NB4 (cell line): ENCODE measurements at regions not wholly inside any gene's neighbourhood (a gene's known extent, or its start where the extent isn't known, plus 50 kb on each side); places are given as distances from the start of the nearest gene placed in this dataset.

Source experiments
- CTCF ChIP-seq: IDR thresholded peaks from one replicate; pipeline ENCODE4 v1.5.1; 2012; ENCODE audit warnings: low read depth, low read length
- MYC ChIP-seq: IDR thresholded peaks from 2 replicates; pipeline ENCODE4 v1.6.1; 2011; ENCODE audit warnings: low read depth, low read length
- POLR2A ChIP-seq: IDR thresholded peaks from 2 replicates; pipeline ENCODE4 v1.6.1; 2011; ENCODE audit warnings: mild to moderate bottlenecking; ENCODE audit not compliant: insufficient read length; ENCODE audit errors: extremely low read depth

- TF ChIP-seq CTCF (no peak), MYC (no peak), POLR2A (no peak)
These were observed 1254.8 kb upstream of the CHAC2 start for GRCh38 chr2:52512760-52513159.
